ENCODE measurements at regions not wholly inside any gene's neighbourhood (a gene's known extent, or its start where the extent isn't known, plus 50 kb on each side); places are given as distances from the start of the nearest gene placed in this dataset.

GRCh38 chr12:60169904-60170303 lies 574.1 kb downstream of the SLC16A7 start (continued):
- TF ChIP-seq ZNF512 (CRISPR knock-in tag; IDR thresholded peaks at IDR 0.05; ENCODE audit: borderline replicate concordance): no peak

- ATAC-seq (no peak), DNase-seq (ENCODE audit: low spot score) (no peak)
- H3K36me3 Mint-ChIP-seq: no peaks in the 10 kb centered on the region
- ChIA-PET CTCF (no interaction called here), POLR2A (no interaction called here)
- H3K27me3 Mint-ChIP-seq (ENCODE audit: low read depth): no peaks in the 10 kb centered on the region
- H3K27ac Mint-ChIP-seq: no peak overlapping the region
- H3K4me3 Mint-ChIP-seq: no peak overlapping the region
- no peaks in the 10 kb centered on the region for H3K4me1 Mint-ChIP-seq
- no peak for TF ChIP-seq PRDM15 (CRISPR knock-in tag; IDR thresholded peaks at IDR 0.05)
- no peak for TF ChIP-seq NR3C1 (CRISPR knock-in tag; conservative IDR thresholded peaks at IDR 0.05; ENCODE audit: low read depth)
- TF ChIP-seq ZNF512 (CRISPR knock-in tag; IDR thresholded peaks at IDR 0.05; ENCODE audit: borderline replicate concordance): no peak
- no peak for TF ChIP-seq ERG (CRISPR knock-in tag; IDR thresholded peaks at IDR 0.05)
- no peak for TF ChIP-seq TP53 (CRISPR knock-in tag; IDR thresholded peaks at IDR 0.05)
- TF ChIP-seq MXD4 (CRISPR knock-in tag; IDR thresholded peaks at IDR 0.05; ENCODE audit: borderline replicate concordance): no peak
- no peak for TF ChIP-seq USF1 (CRISPR knock-in tag; IDR thresholded peaks at IDR 0.05)
- no peak for TF ChIP-seq ZBTB21 (CRISPR knock-in tag; IDR thresholded peaks at IDR 0.05; ENCODE audit: borderline replicate concordance)
- TF ChIP-seq ZNF232 (CRISPR knock-in tag; IDR thresholded peaks at IDR 0.05): no peak
- no peak for TF ChIP-seq ZMAT4 (CRISPR knock-in tag; IDR thresholded peaks at IDR 0.05)
- TF ChIP-seq FOXP1 (CRISPR knock-in tag; IDR thresholded peaks at IDR 0.05; ENCODE audit: borderline replicate concordance): no peak
- TF ChIP-seq SMAD3 (CRISPR knock-in tag; IDR thresholded peaks at IDR 0.05; ENCODE audit: borderline replicate concordance): no peak
- no peak for TF ChIP-seq MAX (CRISPR knock-in tag; IDR thresholded peaks at IDR 0.05)
- H3K9me3 Mint-ChIP-seq: no peaks in the 10 kb centered on the region
These were observed 576.7 kb downstream of the SLC16A7 start for GRCh38 chr12:60172266-60173211.
